ENCODE measurements at regions not wholly inside any gene's neighbourhood (a gene's known extent, or its start where the extent isn't known, plus 50 kb on each side); places are given as distances from the start of the nearest gene placed in this dataset.
"Not testable (repeated sequence)": the region's sequence is repeated elsewhere in the genome, so short reads cannot be mapped to it uniquely, and the experiment has no call there.

DNA sequence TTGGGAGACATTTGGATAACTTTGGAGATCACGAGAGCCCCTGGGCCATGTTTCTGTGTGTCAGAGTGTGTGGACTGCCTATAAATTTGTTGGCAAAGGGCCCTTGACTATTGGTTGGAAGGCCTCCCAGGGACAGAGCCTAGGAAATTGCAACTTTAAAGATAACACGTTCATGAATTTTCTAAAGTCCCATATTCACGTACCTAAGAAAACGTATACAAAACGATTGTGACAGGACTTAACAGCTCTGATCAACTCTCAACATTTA, 55.8 kb downstream of the DOP1B start:
- H3K9me3 ChIP-seq, result no peaks in the 10 kb centered on the region
- H3K27ac ChIP-seq, result no peak overlapping the region
- H3K4me1 ChIP-seq, result no peaks in the 10 kb centered on the region
- no peak for ATAC-seq
- TF ChIP-seq CTCF (IDR thresholded peaks at IDR 0.05), result no peak
- H3K4me3 ChIP-seq, result no peak overlapping the region
- no peaks in the 10 kb centered on the region for H3K27me3 ChIP-seq
- H3K36me3 ChIP-seq, result peaks cover 32% of the 10 kb centered on the region
- intact Hi-C loops (cut with DNase I), result no loop called here
- DNase-seq, result no peak

DNA sequence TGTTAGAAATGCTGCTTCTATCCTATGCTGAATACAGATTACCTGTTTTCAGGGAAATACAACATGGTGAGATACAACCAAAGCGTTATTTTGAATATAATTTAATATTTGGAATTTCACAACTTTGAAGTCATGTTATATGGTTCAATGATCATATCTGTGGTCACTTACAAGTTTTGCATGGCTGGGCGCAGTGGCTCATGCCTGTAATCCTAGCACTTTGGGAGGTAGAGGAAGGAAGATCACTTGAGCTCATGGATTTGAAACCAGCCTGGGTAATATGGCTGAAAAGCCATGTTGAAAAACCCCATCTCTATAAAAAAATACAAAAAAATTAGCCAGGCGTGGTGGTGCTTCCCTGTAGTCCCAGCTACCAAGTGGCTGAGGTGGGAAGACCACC, 57.9 kb downstream of the DOP1B start:
- intact Hi-C loops (cut with DNase I), result no loop called here
- no peak for TF ChIP-seq CTCF (IDR thresholded peaks at IDR 0.05)
- ATAC-seq (no peak), DNase-seq (no peak)
- H3K27me3 ChIP-seq, result no peaks in the 10 kb centered on the region
- H3K36me3 ChIP-seq, result peaks cover 51% of the 10 kb centered on the region
- no peak overlapping the region for H3K27ac ChIP-seq
- H3K9me3 ChIP-seq, result no peaks in the 10 kb centered on the region
- no peak overlapping the region for H3K4me3 ChIP-seq
- H3K4me1 ChIP-seq, result no peaks in the 10 kb centered on the region

- intact Hi-C loops (cut with DNase I), result no loop called here
- DNase-seq (no peak), ATAC-seq (no peak)
- Histone ChIP-seq H3K4me1 (no peaks in the 10 kb centered on the region), H3K36me3 (peaks cover 48% of the 10 kb centered on the region), H3K27me3 (no peaks in the 10 kb centered on the region), H3K4me3 (no peak overlapping the region), H3K27ac (no peak overlapping the region), H3K9me3 (no peaks in the 10 kb centered on the region)
- no peak for TF ChIP-seq CTCF (IDR thresholded peaks at IDR 0.05)
Observed at GRCh38 chr21:36217743-36218142, 61.1 kb downstream of the DOP1B start.

DNA sequence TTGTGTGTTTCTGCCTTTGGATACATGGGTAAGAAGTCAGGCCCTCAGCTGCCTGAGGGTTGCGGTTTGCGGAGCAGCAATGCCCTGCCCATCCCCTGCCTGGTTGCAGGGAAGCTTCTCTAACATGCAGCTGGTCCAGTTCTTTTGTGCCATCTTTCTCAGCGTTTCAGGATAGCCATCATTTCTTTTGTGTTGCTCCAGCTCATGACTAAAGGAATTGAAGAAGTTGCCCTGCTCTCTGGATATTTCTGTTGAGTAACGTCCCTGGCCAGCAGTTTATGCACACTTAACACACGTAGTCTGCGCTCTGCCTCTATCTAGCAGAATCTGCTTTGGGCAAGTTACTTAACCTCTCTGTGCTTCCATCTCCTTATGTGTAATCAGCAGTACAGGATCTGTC, 62.1 kb downstream of the DOP1B start:
- Histone ChIP-seq H3K4me3 (no peak overlapping the region), H3K27me3 (no peaks in the 10 kb centered on the region), H3K4me1 (no peaks in the 10 kb centered on the region), H3K9me3 (no peaks in the 10 kb centered on the region), H3K36me3 (peaks cover 48% of the 10 kb centered on the region), H3K27ac (no peak overlapping the region)
- ATAC-seq (no peak), DNase-seq (no peak)
- intact Hi-C loops (cut with DNase I), result no loop called here
- TF ChIP-seq CTCF (IDR thresholded peaks at IDR 0.05), result no peak

DNA sequence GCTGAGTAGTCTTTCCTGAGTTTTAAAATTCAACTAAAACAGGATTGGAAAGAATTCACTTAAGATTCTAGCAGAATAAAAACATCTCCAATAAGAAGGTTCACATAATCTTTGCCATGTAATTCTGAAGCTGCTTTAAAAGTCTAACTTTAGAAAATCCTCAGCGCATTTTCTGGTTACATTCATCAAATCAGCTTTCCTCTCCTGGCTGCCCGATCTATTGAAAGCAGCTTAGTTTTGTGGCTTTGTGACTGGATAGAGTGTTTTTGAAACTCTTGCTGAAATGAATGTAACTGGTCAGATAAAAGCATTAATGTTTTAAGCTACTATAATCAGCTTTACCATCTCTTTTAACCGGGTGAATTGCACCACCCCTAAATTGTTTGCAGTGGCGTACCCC, 66.8 kb downstream of the DOP1B start:
- TF ChIP-seq CTCF (IDR thresholded peaks at IDR 0.05), result no peak
- H3K27ac ChIP-seq, result no peak overlapping the region
- ATAC-seq (no peak), DNase-seq (no peak)
- no peaks in the 10 kb centered on the region for H3K27me3 ChIP-seq
- H3K4me3 ChIP-seq, result no peak overlapping the region
- H3K4me1 ChIP-seq, result no peaks in the 10 kb centered on the region
- H3K36me3 ChIP-seq, result peaks cover 43% of the 10 kb centered on the region
- intact Hi-C loops (cut with DNase I), result no loop called here
- H3K9me3 ChIP-seq, result no peaks in the 10 kb centered on the region

DNA sequence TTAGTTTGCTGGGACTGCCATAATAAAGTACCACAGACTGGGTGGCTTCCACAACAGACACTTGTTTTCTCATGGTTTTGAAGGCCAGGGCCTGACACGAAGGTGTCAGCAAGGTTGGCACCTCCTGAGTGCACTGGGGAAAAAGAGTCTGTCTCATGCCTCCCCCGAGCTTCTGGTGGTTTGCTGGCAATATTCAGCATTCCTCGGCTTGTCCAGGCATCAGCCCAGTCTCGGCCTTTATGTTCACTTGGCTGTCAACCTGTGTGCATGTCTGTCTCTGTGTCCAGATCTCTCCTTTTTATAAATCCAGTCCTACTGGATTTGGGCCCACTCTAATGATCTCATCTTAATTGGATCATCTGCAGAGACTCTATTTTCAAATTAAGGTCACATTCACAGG, 72.6 kb downstream of the DOP1B start:
- Histone ChIP-seq H3K4me3 (no peak overlapping the region), H3K27me3 (no peaks in the 10 kb centered on the region), H3K27ac (no peak overlapping the region), H3K36me3 (peaks cover 39% of the 10 kb centered on the region), H3K9me3 (no peaks in the 10 kb centered on the region), H3K4me1 (no peaks in the 10 kb centered on the region)
- no peak for ATAC-seq
- no peak for DNase-seq
- intact Hi-C loops (cut with DNase I), result no loop called here
- no peak for TF ChIP-seq CTCF (IDR thresholded peaks at IDR 0.05)

GRCh38 chr21:36231444-36231843, 74.8 kb downstream of the DOP1B start:
- peaks cover 28% of the 10 kb centered on the region for H3K36me3 ChIP-seq

More at GRCh38 chr21:36231444-36231843, 74.8 kb downstream of the DOP1B start:
- H3K4me1 ChIP-seq; H3K4me3 ChIP-seq; H3K27me3 ChIP-seq; intact Hi-C loops (cut with DNase I); H3K9me3 ChIP-seq; ATAC-seq; DNase-seq; H3K27ac ChIP-seq: not testable (repeated sequence)
